H9 (cell line): ENCODE measurements at regions not wholly inside any gene's neighbourhood (a gene's known extent, or its start where the extent isn't known, plus 50 kb on each side); places are given as distances from the start of the nearest gene placed in this dataset.

ENCODE experiments used
- DNase-seq: peaks from one replicate; pipeline ENCODE4 v3.0.0-alpha.2; 2017
- H2AFZ ChIP-seq: one replicate; pipeline ENCODE4 v1.6.1; 2013; ENCODE audit warnings: mild to moderate bottlenecking, low read length, control low read depth, moderate library complexity
- H2AK5ac ChIP-seq: 2 replicates; pipeline ENCODE4 v1.6.1; 2013; ENCODE audit warnings: low read length, control low read depth, mixed read lengths; ENCODE audit not compliant: insufficient read length
- H2BK120ac ChIP-seq: one replicate; pipeline ENCODE4 v1.6.1; 2013; ENCODE audit warnings: low read depth, mild to moderate bottlenecking, low read length, control low read depth, inconsistent platforms; ENCODE audit not compliant: poor library complexity, severe bottlenecking
- H2BK12ac ChIP-seq: 2 replicates; pipeline ENCODE4 v1.6.1; 2013; ENCODE audit warnings: low read length, control low read depth, mixed read lengths, low read depth; ENCODE audit not compliant: insufficient read length
- H2BK15ac ChIP-seq: 2 replicates; pipeline ENCODE4 v1.6.1; 2013; ENCODE audit warnings: low read depth, low read length, control low read depth
- H2BK20ac ChIP-seq: one replicate; pipeline ENCODE4 v1.6.1; 2013; ENCODE audit warnings: low read depth, mild to moderate bottlenecking, low read length, control low read depth, inconsistent platforms; ENCODE audit not compliant: poor library complexity, severe bottlenecking
- H2BK5ac ChIP-seq: 2 replicates; pipeline ENCODE4 v1.6.1; 2013; ENCODE audit warnings: low read length, control low read depth, mixed read lengths; ENCODE audit not compliant: insufficient read length
- H3K14ac ChIP-seq: 2 replicates; pipeline ENCODE4 v1.6.1; 2013; ENCODE audit warnings: low read length, control low read depth; ENCODE audit not compliant: insufficient read depth
- H3K18ac ChIP-seq: 2 replicates; pipeline ENCODE4 v1.6.1; 2013; ENCODE audit warnings: low read depth, mild to moderate bottlenecking, mixed read lengths, low read length, control low read depth; ENCODE audit not compliant: insufficient read length
- H3K23ac ChIP-seq: 2 replicates; pipeline ENCODE4 v1.6.1; 2013; ENCODE audit warnings: low read length, control low read depth, mixed read lengths, low read depth; ENCODE audit not compliant: insufficient read length
- H3K23me2 ChIP-seq: 2 replicates; pipeline ENCODE4 v1.6.1; 2013; ENCODE audit warnings: low read depth, mild to moderate bottlenecking, mixed read lengths, low read length, control low read depth; ENCODE audit not compliant: insufficient read length, poor library complexity, severe bottlenecking
- H3K27ac ChIP-seq: 2 replicates; pipeline ENCODE4 v1.5.1; 2013; ENCODE audit warnings: low read length, control low read depth, mixed read lengths, low read depth; ENCODE audit not compliant: insufficient read length
- H3K27me3 ChIP-seq: 2 replicates; pipeline ENCODE4 v1.6.1; 2013; ENCODE audit warnings: low read length, control low read depth, inconsistent platforms; ENCODE audit not compliant: insufficient read depth
- H3K4ac ChIP-seq: 2 replicates; pipeline ENCODE4 v1.6.1; 2013; ENCODE audit warnings: low read depth, mild to moderate bottlenecking, control low read depth, inconsistent platforms, low read length, moderate library complexity
- H3K4me1 ChIP-seq: 2 replicates; pipeline ENCODE4 v1.6.1; 2013; ENCODE audit warnings: low read length, control low read depth, inconsistent platforms; ENCODE audit not compliant: insufficient read depth
- H3K4me2 ChIP-seq: 2 replicates; pipeline ENCODE4 v1.6.1; 2013; ENCODE audit warnings: low read length, control low read depth, mixed read lengths; ENCODE audit not compliant: insufficient read length, insufficient read depth
- H3K56ac ChIP-seq: 2 replicates; pipeline ENCODE4 v1.6.1; 2013; ENCODE audit warnings: low read depth, mild to moderate bottlenecking, mixed read lengths, low read length, control low read depth; ENCODE audit not compliant: insufficient read length
- H3K79me1 ChIP-seq: 2 replicates; pipeline ENCODE4 v1.6.1; 2013; ENCODE audit warnings: low read depth, mild to moderate bottlenecking, moderate library complexity, low read length, control low read depth, inconsistent platforms; ENCODE audit not compliant: insufficient read depth, poor library complexity, severe bottlenecking
- H3K79me2 ChIP-seq: 2 replicates; pipeline ENCODE4 v1.6.1; 2013; ENCODE audit warnings: low read length, control low read depth, inconsistent platforms; ENCODE audit not compliant: insufficient read depth
- H3K9ac ChIP-seq: 2 replicates; pipeline ENCODE4 v1.6.1; 2013; ENCODE audit warnings: low read length, control low read depth, mixed read lengths; ENCODE audit not compliant: insufficient read length; ENCODE audit errors: extremely low read depth
- H3K9me3 ChIP-seq: one replicate; pipeline ENCODE4 v1.6.1; 2013; ENCODE audit warnings: low read depth, low read length, inconsistent platforms; ENCODE audit not compliant: control insufficient read depth
- H3T11ph ChIP-seq: one replicate; pipeline ENCODE4 v1.6.1; 2013; ENCODE audit warnings: mild to moderate bottlenecking, low read length, control low read depth, inconsistent platforms
- H4K20me1 ChIP-seq: one replicate; pipeline ENCODE4 v1.6.1; 2013; ENCODE audit not compliant: control insufficient read depth, insufficient read length, insufficient read depth
- H4K5ac ChIP-seq: 2 replicates; pipeline ENCODE4 v1.6.1; 2013; ENCODE audit warnings: low read depth, mild to moderate bottlenecking, mixed read lengths, low read length, control low read depth; ENCODE audit not compliant: insufficient read length
- H4K8ac ChIP-seq: replicated peaks from 2 replicates; pipeline ENCODE4 v1.6.1; 2013; ENCODE audit warnings: low read length, control low read depth, mixed read lengths, low read depth; ENCODE audit not compliant: insufficient read length
- H4K91ac ChIP-seq: 2 replicates; pipeline ENCODE4 v1.6.1; 2013; ENCODE audit warnings: low read depth, mild to moderate bottlenecking, moderate library complexity, mixed read lengths, low read length, control low read depth; ENCODE audit not compliant: insufficient read length
- H3K27ac Mint-ChIP-seq, 3 experiments: 2 replicates in 2 of 3; 3 replicates in 1 of 3; pipeline ENCODE4 v1.8.0; 2020 to 2021; ENCODE audit warnings: mixed read lengths in 3 of 3, mild to moderate bottlenecking in 1 of 3, moderate library complexity in 1 of 3
- H3K27me3 Mint-ChIP-seq: 2 replicates; pipeline ENCODE4 v1.8.0; 2021; ENCODE audit warnings: low read depth, mild to moderate bottlenecking, moderate library complexity, mixed read lengths
- H3K36me3 Mint-ChIP-seq, 3 experiments: 2 replicates in 2 of 3; 3 replicates in 1 of 3; pipeline ENCODE4 v1.8.0; 2020 to 2021; ENCODE audit warnings: low read depth in 3 of 3, mixed read lengths in 3 of 3; ENCODE audit not compliant: insufficient read depth in 1 of 3
- H3K4me1 Mint-ChIP-seq, 2 experiments: 2 replicates each; pipeline ENCODE4 v1.8.0; 2020; ENCODE audit warnings: mixed read lengths in 2 of 2
- H3K4me3 Mint-ChIP-seq, 2 experiments: 2 replicates in 1 of 2; 3 replicates in 1 of 2; pipeline ENCODE4 v1.8.0; 2020 to 2021; ENCODE audit warnings: mild to moderate bottlenecking in 2 of 2, mixed read lengths in 2 of 2, moderate library complexity in 1 of 2
- H3K9me3 Mint-ChIP-seq, 2 experiments: 2 replicates in 1 of 2; 3 replicates in 1 of 2; pipeline ENCODE4 v1.8.0; 2020; ENCODE audit warnings: mild to moderate bottlenecking in 2 of 2, mixed read lengths in 2 of 2, moderate library complexity in 1 of 2
- TF ChIP-seq, protein P1 (sequence below): fragments of 200-600 bp; sonication (generic); conservative IDR thresholded peaks from 3 replicates; pipeline ENCODE4 v1.8.0; 2021; ENCODE audit warnings: antibody characterized with exemption, mild to moderate bottlenecking

DNA sequence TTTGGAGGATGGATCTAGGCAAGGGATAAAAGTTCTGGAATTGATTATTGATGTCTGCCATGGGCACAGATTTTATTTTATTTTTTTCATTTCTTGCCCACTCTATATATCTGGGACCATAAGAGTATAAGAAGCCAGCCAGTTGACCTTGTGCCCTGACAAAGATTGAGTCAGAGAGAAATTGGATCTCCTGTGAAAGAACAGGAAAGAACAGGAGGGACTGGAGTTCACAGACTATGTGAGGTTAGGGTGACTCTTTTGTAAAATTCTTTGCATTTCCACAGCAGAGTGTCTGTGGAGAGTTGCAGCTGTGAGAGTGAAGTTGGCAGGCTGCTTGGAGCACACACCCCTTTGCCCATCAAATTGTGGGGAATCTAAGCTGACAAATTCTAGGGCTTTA lies 358.4 kb upstream of the TBX3 start:
- Histone ChIP-seq H3K23ac (no peak overlapping the region), H2BK12ac (no peak overlapping the region), H3K4ac (no peak overlapping the region), H3K4me2 (no peak overlapping the region), H3K9me3 (no peaks in the 10 kb centered on the region), H4K20me1 (no peaks in the 10 kb centered on the region), H4K91ac (no peak overlapping the region), H3K27me3 (no peaks in the 10 kb centered on the region), H3K79me1 (no peaks in the 10 kb centered on the region), H3K23me2 (no peaks in the 10 kb centered on the region), H2BK120ac (no peak overlapping the region), H2BK20ac (no peak overlapping the region), H3K9ac (no peak overlapping the region), H2BK5ac (no peak overlapping the region), H2BK15ac (no peak overlapping the region), H4K8ac (no peak overlapping the region), H3K27ac (no peak overlapping the region), H3K4me1 (no peaks in the 10 kb centered on the region), H2AK5ac (no peak overlapping the region), H2AFZ (no peak overlapping the region), H3K79me2 (no peaks in the 10 kb centered on the region), H3K14ac (no peak overlapping the region), H3K18ac (no peak overlapping the region), H3T11ph (no peak overlapping the region), H4K5ac (no peak overlapping the region), H3K56ac (no peak overlapping the region)
- peaks cover 3 to 6% of the 10 kb centered on the region in 2 experiments; a peak in 3 of 4 replicates for H3K4me1 Mint-ChIP-seq
- TF ChIP-seq, protein P1, sequence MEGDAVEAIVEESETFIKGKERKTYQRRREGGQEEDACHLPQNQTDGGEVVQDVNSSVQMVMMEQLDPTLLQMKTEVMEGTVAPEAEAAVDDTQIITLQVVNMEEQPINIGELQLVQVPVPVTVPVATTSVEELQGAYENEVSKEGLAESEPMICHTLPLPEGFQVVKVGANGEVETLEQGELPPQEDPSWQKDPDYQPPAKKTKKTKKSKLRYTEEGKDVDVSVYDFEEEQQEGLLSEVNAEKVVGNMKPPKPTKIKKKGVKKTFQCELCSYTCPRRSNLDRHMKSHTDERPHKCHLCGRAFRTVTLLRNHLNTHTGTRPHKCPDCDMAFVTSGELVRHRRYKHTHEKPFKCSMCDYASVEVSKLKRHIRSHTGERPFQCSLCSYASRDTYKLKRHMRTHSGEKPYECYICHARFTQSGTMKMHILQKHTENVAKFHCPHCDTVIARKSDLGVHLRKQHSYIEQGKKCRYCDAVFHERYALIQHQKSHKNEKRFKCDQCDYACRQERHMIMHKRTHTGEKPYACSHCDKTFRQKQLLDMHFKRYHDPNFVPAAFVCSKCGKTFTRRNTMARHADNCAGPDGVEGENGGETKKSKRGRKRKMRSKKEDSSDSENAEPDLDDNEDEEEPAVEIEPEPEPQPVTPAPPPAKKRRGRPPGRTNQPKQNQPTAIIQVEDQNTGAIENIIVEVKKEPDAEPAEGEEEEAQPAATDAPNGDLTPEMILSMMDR: no peak
- no peak for DNase-seq
- H3K27ac Mint-ChIP-seq: no peak overlapping the region
- no peaks in the 10 kb centered on the region for H3K9me3 Mint-ChIP-seq
- H3K4me3 Mint-ChIP-seq: no peak overlapping the region
- no peaks in the 10 kb centered on the region for H3K27me3 Mint-ChIP-seq
- H3K36me3 Mint-ChIP-seq: no peaks in the 10 kb centered on the region
